ENCODE measurements at regions not wholly inside any gene's neighbourhood (a gene's known extent, or its start where the extent isn't known, plus 50 kb on each side); places are given as distances from the start of the nearest gene placed in this dataset.

DNA sequence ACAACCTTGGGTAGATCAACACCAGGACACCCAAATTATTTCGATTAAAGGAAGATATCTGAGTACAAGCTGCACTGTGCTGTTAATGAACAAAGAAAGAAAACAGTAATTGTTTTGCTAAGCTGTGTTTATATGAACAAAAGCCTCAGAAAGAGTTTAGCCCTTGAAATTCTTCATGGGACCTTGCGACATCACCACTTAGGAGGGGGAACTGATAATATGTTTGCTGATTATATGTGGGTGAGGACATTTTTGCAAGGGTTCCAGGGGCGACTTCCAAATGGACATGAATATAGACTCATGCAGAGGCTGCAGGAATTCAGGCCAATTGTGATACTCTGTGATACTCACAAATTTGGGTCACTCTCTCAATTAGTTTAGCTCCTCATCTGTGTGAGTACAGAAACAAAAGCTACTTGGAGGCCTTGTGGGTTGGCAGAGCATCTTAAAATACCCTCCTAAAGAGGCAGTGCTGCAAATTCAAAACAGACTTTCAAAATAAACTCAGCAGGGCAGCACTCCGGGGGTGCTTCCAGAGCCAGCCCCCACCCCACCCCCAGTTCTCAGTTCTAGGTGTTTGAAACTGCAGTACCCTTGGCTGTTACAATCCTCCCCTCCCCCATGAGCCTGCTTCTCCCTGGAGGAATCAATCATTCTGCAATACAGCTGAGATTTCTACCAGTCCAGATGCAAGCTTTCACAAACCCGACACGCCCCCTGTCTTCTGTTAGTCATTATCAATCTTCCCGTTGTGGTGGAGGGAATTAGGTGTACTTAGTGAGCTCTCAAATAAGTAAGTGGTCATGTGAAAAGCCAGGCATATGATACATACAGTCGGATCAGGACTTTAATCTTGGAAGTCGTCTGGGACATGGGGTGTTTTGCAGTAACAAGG is 97.0 kb upstream of the MBNL2 start:
- no peaks in the 10 kb centered on the region for H3K27me3 ChIP-seq
- peaks cover 25 to 71% (median 42%) of the 10 kb centered on the region in 3 donors for H3K4me1 ChIP-seq
- intact Hi-C loops (cut with DNase I), result no loop called here
- H3K36me3 ChIP-seq, result no peaks in the 10 kb centered on the region
- no peak for DNase-seq
- no peaks in the 10 kb centered on the region for H3K9me3 ChIP-seq
- H3K4me3 ChIP-seq, result peak overlapping the region in 1 of 4 donors; percentile 19
- WGBS, 2 donors, result 25% methylated on average over 9 of the region's 9 CpGs
- peak overlapping the region; percentile 80 to 88 (median 86) for H3K27ac ChIP-seq
- TF ChIP-seq POLR2A (IDR thresholded peaks at IDR 0.05) (no peak), CTCF (IDR thresholded peaks at IDR 0.05) (peak in 4 of 6 experiments; percentile 19 to 50 (median 35))

GRCh38 chr13:97125810-97126738 is 96.1 kb upstream of the MBNL2 start:
- no peaks in the 10 kb centered on the region for H3K36me3 ChIP-seq
- H3K27me3 ChIP-seq, result no peaks in the 10 kb centered on the region
- TF ChIP-seq POLR2A (IDR thresholded peaks at IDR 0.05), result no peak
- TF ChIP-seq CTCF (IDR thresholded peaks at IDR 0.05), result peak in 1 of 6 experiments; percentile 40
- H3K4me3 ChIP-seq, result peak overlapping the region in 1 of 4 donors; percentile 19
- H3K9me3 ChIP-seq, result no peaks in the 10 kb centered on the region
- DNase-seq, result no peak
- intact Hi-C loops (cut with DNase I), result no loop called here
- 33 to 36% methylated on average over 11 of the region's 13 CpGs for WGBS, 2 donors
- peaks cover 25 to 63% (median 42%) of the 10 kb centered on the region in 3 donors for H3K4me1 ChIP-seq
- peak overlapping the region; percentile 80 to 88 (median 86) for H3K27ac ChIP-seq

- no peak for TF ChIP-seq POLR2A (IDR thresholded peaks at IDR 0.05)
- TF ChIP-seq CTCF (IDR thresholded peaks at IDR 0.05), result no peak
- no peaks in the 10 kb centered on the region for H3K36me3 ChIP-seq
- H3K27ac ChIP-seq, result no peak overlapping the region
- 80 to 82% methylated on average over 1 of the region's 1 CpG for WGBS, 2 donors
- no peaks in the 10 kb centered on the region for H3K27me3 ChIP-seq
- H3K4me3 ChIP-seq, result no peak overlapping the region
- H3K9me3 ChIP-seq, result no peaks in the 10 kb centered on the region
- DNase-seq, result no peak
- H3K4me1 ChIP-seq, result peaks cover 25 to 45% (median 36%) of the 10 kb centered on the region in 3 donors
- intact Hi-C loops (cut with DNase I), result no loop called here
These were observed 94.3 kb upstream of the MBNL2 start for GRCh38 chr13:97127842-97128241.

DNA sequence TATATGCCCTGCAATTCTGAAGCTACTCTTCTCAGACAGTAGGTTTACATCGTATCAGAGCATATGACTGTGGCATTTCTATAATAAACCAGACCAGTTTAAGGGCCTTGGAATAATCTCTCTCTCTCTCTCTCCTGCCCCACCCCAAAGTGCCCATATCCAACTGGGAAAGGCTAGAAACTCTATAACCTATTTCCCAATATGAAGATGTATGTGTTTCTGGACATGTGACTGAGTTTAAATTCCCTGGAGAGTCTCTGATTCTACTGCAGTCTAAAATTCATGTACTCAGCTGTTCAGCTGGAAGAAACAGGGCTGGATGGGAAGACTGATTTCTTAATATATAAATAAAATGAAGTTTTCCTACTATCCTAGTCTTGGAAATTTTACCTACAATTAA is 91.9 kb upstream of the MBNL2 start:
- no peaks in the 10 kb centered on the region for H3K27me3 ChIP-seq
- H3K36me3 ChIP-seq, result no peaks in the 10 kb centered on the region
- 73 to 100% methylated on average over 1 of the region's 1 CpG for WGBS, 2 donors
- H3K27ac ChIP-seq, result no peak overlapping the region
- peaks cover 12 to 22% (median 15%) of the 10 kb centered on the region in 3 donors for H3K4me1 ChIP-seq
- no peak for DNase-seq
- no peak overlapping the region for H3K4me3 ChIP-seq
- no peaks in the 10 kb centered on the region for H3K9me3 ChIP-seq
- intact Hi-C loops (cut with DNase I), result no loop called here
- TF ChIP-seq CTCF (IDR thresholded peaks at IDR 0.05), result no peak
- TF ChIP-seq POLR2A (IDR thresholded peaks at IDR 0.05), result no peak
